ENCODE measurements at regions not wholly inside any gene's neighbourhood (a gene's known extent, or its start where the extent isn't known, plus 50 kb on each side); places are given as distances from the start of the nearest gene placed in this dataset.

- intact Hi-C loops (cut with micrococcal nuclease), result no loop called here
- no peak overlapping the region for H3K4me3 ChIP-seq
- no peak for TF ChIP-seq CTCF (IDR thresholded peaks at IDR 0.05; ENCODE audit: borderline replicate concordance)
These were observed 189.0 kb upstream of the PRDM1 start for GRCh38 chr6:105897131-105897530.

DNA sequence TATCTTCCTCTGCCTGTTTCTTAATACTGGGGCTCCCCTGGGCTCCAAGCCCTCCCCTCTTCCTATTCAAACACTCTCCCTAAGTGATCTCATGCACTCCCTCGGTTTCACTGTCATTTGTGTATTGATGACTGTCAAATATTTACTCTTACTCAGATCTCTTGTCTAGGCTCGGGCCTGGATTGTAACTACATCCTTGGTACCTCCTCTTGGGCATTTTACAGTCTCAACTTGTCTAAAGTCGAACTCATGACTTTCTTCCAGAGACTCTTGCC is 189.4 kb upstream of the PRDM1 start:
- Histone ChIP-seq H3K27ac (replicated peaks) (no peak overlapping the region), H3K36me3 (no peaks in the 10 kb centered on the region), H3K27me3 (ENCODE audit: low read depth) (no peaks in the 10 kb centered on the region), H3K4me3 (no peak overlapping the region), H3K9me3 (replicated peaks) (no peaks in the 10 kb centered on the region), H3K4me1 (peaks cover 14% of the 10 kb centered on the region)
- TF ChIP-seq CTCF (IDR thresholded peaks at IDR 0.05; ENCODE audit: borderline replicate concordance), result no peak
- intact Hi-C loops (cut with micrococcal nuclease), result no loop called here
- no peak for DNase-seq

More at GRCh38 chr6:105897131-105897530, 189.0 kb upstream of the PRDM1 start:
- no peaks in the 10 kb centered on the region for H3K9me3 ChIP-seq (replicated peaks)
- DNase-seq, result no peak
- no peaks in the 10 kb centered on the region for H3K36me3 ChIP-seq
- peaks cover 14% of the 10 kb centered on the region for H3K4me1 ChIP-seq
- no peaks in the 10 kb centered on the region for H3K27me3 ChIP-seq (ENCODE audit: low read depth)
- H3K27ac ChIP-seq (replicated peaks), result no peak overlapping the region

- Histone ChIP-seq H3K27ac (replicated peaks) (no peak overlapping the region), H3K9me3 (replicated peaks) (no peaks in the 10 kb centered on the region), H3K27me3 (ENCODE audit: low read depth) (no peaks in the 10 kb centered on the region), H3K4me3 (no peak overlapping the region), H3K36me3 (no peaks in the 10 kb centered on the region), H3K4me1 (peaks cover 14% of the 10 kb centered on the region)
- TF ChIP-seq CTCF (IDR thresholded peaks at IDR 0.05; ENCODE audit: borderline replicate concordance), result no peak
- intact Hi-C loops (cut with micrococcal nuclease), result no loop called here
- DNase-seq, result no peak
These were observed 189.9 kb upstream of the PRDM1 start for GRCh38 chr6:105896052-105896820.

- intact Hi-C loops (cut with micrococcal nuclease), result no loop called here
- TF ChIP-seq CTCF (IDR thresholded peaks at IDR 0.05; ENCODE audit: borderline replicate concordance), result no peak
- H3K36me3 ChIP-seq, result no peaks in the 10 kb centered on the region
These were observed 191.6 kb upstream of the PRDM1 start for GRCh38 chr6:105894556-105894955.

DNA sequence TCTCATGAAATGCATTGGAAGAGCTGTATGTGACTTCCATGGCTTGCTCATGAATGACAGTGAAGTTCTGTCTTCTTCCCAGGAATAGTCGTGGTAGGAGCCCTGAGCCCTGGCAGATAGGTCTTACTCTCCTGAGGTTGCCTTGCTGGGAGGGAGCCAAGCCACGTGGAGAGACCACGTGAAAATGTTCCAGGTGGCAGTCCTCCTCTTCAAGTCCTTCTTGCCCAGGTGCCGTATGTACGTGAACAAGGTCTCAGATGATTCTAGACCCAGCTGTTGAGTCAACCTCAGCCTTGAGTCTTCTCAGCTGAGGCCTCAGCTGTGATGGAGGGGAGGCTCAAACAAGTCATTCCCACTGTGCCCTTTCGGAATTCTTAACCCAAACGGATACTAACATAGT is 192.4 kb upstream of the PRDM1 start:
- intact Hi-C loops (cut with micrococcal nuclease), result no loop called here
- peaks cover 8% of the 10 kb centered on the region for H3K4me1 ChIP-seq

More at GRCh38 chr6:105894556-105894955, 191.6 kb upstream of the PRDM1 start:
- Histone ChIP-seq H3K27ac (replicated peaks) (no peak overlapping the region), H3K4me1 (peaks cover 8% of the 10 kb centered on the region), H3K9me3 (replicated peaks) (peaks cover 10% of the 10 kb centered on the region), H3K4me3 (no peak overlapping the region), H3K27me3 (ENCODE audit: low read depth) (no peaks in the 10 kb centered on the region)
- DNase-seq, result no peak

More for the DNA sequence above, 192.4 kb upstream of the PRDM1 start:
- DNase-seq, result no peak
- no peak for TF ChIP-seq CTCF (IDR thresholded peaks at IDR 0.05; ENCODE audit: borderline replicate concordance)
- Histone ChIP-seq H3K27me3 (ENCODE audit: low read depth) (no peaks in the 10 kb centered on the region), H3K36me3 (no peaks in the 10 kb centered on the region), H3K9me3 (replicated peaks) (peaks cover 14% of the 10 kb centered on the region), H3K4me3 (no peak overlapping the region), H3K27ac (replicated peaks) (no peak overlapping the region)

All from left ventricle myocardium inferior (tissue), 1 donor.